ENCODE measurements at regions not wholly inside any gene's neighbourhood (a gene's known extent, or its start where the extent isn't known, plus 50 kb on each side); places are given as distances from the start of the nearest gene placed in this dataset.

DNA sequence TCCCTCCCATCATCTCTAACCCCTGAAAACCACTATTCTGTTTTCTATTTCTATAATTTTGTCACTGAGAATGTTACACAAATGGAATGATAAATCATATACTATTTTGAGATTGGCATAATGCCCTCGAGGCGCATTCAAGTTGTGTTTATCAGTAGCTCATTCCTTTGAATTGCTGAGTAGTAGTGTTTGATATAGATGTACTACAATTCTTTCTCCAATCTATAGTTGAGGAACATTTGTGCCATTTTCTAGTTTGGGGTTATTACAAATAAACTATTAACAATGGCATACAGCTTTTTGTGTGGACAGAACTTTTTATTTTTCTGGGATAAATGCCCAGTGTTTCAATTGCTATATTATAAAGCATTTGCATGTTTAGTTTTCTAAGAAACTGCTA is 86.0 kb downstream of the CCR1 start (continued):
- TF ChIP-seq, protein P1, sequence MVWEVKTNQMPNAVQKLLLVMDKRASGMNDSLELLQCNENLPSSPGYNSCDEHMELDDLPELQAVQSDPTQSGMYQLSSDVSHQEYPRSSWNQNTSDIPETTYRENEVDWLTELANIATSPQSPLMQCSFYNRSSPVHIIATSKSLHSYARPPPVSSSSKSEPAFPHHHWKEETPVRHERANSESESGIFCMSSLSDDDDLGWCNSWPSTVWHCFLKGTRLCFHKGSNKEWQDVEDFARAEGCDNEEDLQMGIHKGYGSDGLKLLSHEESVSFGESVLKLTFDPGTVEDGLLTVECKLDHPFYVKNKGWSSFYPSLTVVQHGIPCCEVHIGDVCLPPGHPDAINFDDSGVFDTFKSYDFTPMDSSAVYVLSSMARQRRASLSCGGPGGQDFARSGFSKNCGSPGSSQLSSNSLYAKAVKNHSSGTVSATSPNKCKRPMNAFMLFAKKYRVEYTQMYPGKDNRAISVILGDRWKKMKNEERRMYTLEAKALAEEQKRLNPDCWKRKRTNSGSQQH (CRISPR knock-in tag; IDR thresholded peaks at IDR 0.05; ENCODE audit: low read depth): no peak

DNA sequence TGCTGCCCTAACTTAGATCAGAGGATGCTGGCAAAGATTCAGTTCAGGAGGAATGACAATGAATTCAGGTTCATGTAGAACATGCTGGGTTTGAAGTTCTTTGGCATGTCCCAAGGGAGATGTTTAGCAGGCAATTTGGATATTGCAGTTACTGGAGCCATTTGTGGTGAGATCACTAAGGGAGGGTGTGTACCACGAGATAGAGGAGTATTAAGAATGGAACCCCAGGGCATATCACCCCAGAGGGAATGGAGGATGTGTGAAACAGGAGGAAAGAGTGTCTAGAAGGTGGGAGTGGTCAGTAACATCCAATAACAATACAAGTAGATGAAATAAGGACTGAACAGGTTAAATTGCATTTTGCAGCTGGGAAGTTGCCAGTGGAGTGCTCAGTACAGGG is 87.1 kb downstream of the CCR1 start:
- Histone ChIP-seq H2AFZ (ENCODE audit: low read length) (no peak overlapping the region), H3K27me3 (ENCODE audit: control insufficient read depth in 1 of 2, insufficient read depth in 2 of 2, low read length in 2 of 2) (no peaks in the 10 kb centered on the region), H3K27ac (ENCODE audit: extremely low read length, insufficient read depth, low read length) (no peak overlapping the region), H4K20me1 (ENCODE audit: insufficient read depth, low read length) (no peaks in the 10 kb centered on the region), H3K4me3 (replicated peaks in 1 of 3; ENCODE audit: insufficient read depth in 1 of 3, low read depth in 2 of 3, low read length in 3 of 3) (no peak overlapping the region), H3K4me1 (ENCODE audit: insufficient read depth, low read length) (no peaks in the 10 kb centered on the region), H3K79me2 (ENCODE audit: insufficient read depth, low read length) (no peaks in the 10 kb centered on the region), H3K36me3 (replicated peaks in 1 of 2; ENCODE audit: control insufficient read depth in 1 of 2, insufficient read depth in 2 of 2, low read length in 2 of 2) (no peaks in the 10 kb centered on the region), H3K9ac (ENCODE audit: insufficient read depth, low read depth, low read length) (no peak overlapping the region), H3K9me3 (ENCODE audit: low read length) (no peaks in the 10 kb centered on the region), H3K4me2 (ENCODE audit: low read depth, low read length) (no peak overlapping the region)
- TF ChIP-seq ZNF17 (CRISPR knock-in tag; IDR thresholded peaks at IDR 0.05) (no peak), JDP2 (CRISPR knock-in tag; IDR thresholded peaks at IDR 0.05; ENCODE audit: borderline replicate concordance) (no peak)
- TF ChIP-seq, protein P2, sequence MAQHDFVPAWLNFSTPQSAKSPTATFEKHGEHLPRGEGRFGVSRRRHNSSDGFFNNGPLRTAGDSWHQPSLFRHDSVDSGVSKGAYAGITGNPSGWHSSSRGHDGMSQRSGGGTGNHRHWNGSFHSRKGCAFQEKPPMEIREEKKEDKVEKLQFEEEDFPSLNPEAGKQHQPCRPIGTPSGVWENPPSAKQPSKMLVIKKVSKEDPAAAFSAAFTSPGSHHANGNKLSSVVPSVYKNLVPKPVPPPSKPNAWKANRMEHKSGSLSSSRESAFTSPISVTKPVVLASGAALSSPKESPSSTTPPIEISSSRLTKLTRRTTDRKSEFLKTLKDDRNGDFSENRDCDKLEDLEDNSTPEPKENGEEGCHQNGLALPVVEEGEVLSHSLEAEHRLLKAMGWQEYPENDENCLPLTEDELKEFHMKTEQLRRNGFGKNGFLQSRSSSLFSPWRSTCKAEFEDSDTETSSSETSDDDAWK (CRISPR knock-in tag; IDR thresholded peaks at IDR 0.05): no peak
- TF ChIP-seq, protein P3, sequence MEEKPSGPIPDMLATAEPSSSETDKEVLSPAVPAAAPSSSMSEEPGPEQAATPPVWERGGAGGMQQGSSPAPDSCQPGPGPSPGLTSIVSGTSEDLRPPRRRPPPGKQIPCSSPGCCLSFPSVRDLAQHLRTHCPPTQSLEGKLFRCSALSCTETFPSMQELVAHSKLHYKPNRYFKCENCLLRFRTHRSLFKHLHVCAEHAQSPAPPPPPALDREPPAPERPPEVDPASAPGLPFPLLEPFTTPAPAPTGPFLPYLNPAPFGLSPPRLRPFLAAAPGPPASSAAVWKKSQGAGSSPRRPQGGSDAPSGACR (CRISPR knock-in tag; IDR thresholded peaks at IDR 0.05): no peak
- intact Hi-C loops (cut with micrococcal nuclease; ENCODE audit: unreplicated experiment) (no loop called here), in situ Hi-C loops (cut with HindIII; ENCODE audit: extremely low pct_ligation_motif_present, low pct_unique_long_range_greater_than_20kb) (no loop called here)
- WGBS (ENCODE audit: low lambda C conversion rate): 0% methylated on average over 1 of the region's 1 CpG
- no peak for ATAC-seq
- ChIA-PET CTCF (ENCODE audit: low intra/inter-chr PET ratio, low total read pairs) (no interaction called here), POLR2A (no interaction called here)
- DNase-seq (ENCODE audit: low spot score): no peak
- no peak for FAIRE-seq
- no TSS peak for BruUV-seq (replicated peaks)

All from HepG2 (cell line).